ENCODE measurements at regions not wholly inside any gene's neighbourhood (a gene's known extent, or its start where the extent isn't known, plus 50 kb on each side); places are given as distances from the start of the nearest gene placed in this dataset.

DNA sequence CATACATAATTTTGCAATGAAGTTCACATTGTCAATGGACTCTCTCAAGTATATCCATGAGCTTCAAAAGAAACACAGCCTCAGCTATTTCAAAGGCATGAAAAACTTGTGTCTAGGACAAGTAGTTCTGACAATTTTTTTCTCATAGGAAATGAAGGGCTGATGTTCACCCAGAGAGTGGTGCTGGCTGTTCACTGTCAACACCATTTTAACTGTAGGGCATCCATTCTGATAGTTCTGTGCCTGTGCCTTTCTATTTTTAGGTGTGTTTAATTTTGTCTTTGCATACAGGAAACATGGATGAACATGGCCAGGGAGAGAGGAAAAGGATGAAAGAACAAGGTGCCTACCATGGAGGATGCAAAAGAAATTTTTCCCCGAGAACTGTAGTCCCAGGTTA, 135.3 kb upstream of the MAP9 start:
- no peak for DNase-seq (ENCODE audit: low read depth, low spot score)
- POLR2A ChIA-PET, result no interaction called here
- TF ChIP-seq, protein P1, sequence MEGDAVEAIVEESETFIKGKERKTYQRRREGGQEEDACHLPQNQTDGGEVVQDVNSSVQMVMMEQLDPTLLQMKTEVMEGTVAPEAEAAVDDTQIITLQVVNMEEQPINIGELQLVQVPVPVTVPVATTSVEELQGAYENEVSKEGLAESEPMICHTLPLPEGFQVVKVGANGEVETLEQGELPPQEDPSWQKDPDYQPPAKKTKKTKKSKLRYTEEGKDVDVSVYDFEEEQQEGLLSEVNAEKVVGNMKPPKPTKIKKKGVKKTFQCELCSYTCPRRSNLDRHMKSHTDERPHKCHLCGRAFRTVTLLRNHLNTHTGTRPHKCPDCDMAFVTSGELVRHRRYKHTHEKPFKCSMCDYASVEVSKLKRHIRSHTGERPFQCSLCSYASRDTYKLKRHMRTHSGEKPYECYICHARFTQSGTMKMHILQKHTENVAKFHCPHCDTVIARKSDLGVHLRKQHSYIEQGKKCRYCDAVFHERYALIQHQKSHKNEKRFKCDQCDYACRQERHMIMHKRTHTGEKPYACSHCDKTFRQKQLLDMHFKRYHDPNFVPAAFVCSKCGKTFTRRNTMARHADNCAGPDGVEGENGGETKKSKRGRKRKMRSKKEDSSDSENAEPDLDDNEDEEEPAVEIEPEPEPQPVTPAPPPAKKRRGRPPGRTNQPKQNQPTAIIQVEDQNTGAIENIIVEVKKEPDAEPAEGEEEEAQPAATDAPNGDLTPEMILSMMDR (IDR thresholded peaks at IDR 0.05; ENCODE audit: insufficient read depth, low read length, missing control alignments), result no peak
- no peak overlapping the region for H3K4me3 ChIP-seq (ENCODE audit: low read depth, low read length)
- CTCF ChIA-PET, result no interaction called here

DNA sequence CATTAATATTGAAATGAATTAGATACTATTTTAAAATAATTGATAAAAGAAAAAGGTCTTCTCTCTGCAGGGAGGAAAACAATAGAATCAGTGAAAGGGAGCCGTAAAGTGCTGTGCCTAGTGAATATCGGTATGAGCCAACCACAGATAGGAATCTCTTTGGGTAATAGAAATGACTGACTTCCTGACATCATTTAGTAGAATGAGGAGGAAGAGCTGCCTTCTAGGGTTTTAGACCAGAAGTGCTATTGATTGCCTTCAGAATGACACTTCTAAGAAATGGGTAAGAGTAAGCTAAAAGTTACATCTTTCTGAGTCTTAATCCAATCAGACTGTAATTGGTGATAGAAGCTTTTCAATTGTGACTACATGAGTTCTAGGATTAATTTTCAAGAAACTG, 134.0 kb upstream of the MAP9 start:
- no peak overlapping the region for H3K4me3 ChIP-seq (ENCODE audit: low read depth, low read length)
- TF ChIP-seq, protein P1 (IDR thresholded peaks at IDR 0.05; ENCODE audit: insufficient read depth, low read length, missing control alignments), result no peak
- DNase-seq (ENCODE audit: low read depth, low spot score), result no peak
- CTCF ChIA-PET, result no interaction called here
- POLR2A ChIA-PET, result no interaction called here

DNA sequence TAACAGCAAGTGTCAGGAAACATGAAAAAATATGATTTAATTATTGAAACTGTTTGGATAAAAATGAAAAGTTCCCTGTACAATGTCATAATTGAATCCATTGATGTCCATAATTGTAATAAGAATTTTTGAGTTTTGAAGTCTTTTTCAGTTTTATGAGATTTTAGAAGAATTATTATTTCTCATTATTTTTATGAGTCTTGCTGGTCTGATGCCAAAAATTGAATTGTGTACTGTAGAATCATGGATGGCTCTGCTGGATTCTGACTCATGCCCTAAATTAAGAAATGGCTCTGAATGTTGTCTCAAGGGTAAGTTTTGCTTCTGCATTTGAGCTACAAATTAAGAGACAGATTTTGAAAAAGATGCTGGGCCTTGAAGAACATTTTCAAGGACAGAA, 132.8 kb upstream of the MAP9 start:
- no peak for DNase-seq (ENCODE audit: low read depth, low spot score)
- CTCF ChIA-PET, result no interaction called here
- H3K4me3 ChIP-seq (ENCODE audit: low read depth, low read length), result no peak overlapping the region
- TF ChIP-seq, protein P1 (IDR thresholded peaks at IDR 0.05; ENCODE audit: insufficient read depth, low read length, missing control alignments), result no peak
- POLR2A ChIA-PET, result no interaction called here

DNA sequence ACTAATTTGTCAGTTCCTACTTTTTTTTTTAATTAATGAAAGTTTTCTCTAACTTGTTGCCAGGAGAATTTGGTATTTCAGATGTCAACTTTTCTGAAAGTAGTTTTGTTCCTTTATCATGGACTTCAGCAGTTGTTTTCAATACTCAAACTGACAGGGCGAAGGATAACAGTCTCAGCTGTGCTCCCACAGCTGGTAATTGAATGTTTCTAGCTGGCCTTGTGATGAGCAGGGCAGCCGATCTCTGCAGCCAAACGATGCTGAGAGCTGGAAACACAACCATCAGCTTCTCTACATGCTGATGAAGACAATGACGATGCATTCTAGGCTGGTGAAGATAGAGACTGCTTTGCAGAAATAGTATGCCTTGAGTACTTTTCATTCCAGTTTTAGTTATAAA, 130.0 kb upstream of the MAP9 start:
- no peak overlapping the region for H3K4me3 ChIP-seq (ENCODE audit: low read depth, low read length)
- ChIA-PET POLR2A (no interaction called here), CTCF (no interaction called here)
- TF ChIP-seq, protein P1 (IDR thresholded peaks at IDR 0.05; ENCODE audit: insufficient read depth, low read length, missing control alignments), result no peak
- DNase-seq (ENCODE audit: low read depth, low spot score), result no peak

DNA sequence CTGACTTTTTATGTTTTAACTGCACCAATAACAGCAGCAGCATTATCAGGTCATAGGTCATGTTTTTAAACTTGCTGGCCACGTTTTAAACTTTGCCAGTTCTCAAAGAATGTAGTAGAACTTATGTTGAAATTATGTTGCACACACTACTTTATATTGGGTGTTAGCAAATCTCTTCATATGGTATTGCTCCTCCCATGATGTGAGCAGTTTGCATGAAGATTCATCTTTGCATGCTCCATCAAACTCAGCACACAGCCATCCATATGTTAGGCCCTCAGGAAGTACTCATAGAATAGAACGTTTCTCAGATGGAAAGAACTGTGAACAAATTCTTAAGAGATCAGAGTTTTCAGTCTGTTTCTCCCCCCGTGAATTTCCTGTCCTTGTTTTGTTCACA, 128.6 kb upstream of the MAP9 start:
- ChIA-PET CTCF (no interaction called here), POLR2A (no interaction called here)
- TF ChIP-seq, protein P1 (IDR thresholded peaks at IDR 0.05; ENCODE audit: insufficient read depth, low read length, missing control alignments), result no peak
- DNase-seq (ENCODE audit: low read depth, low spot score), result no peak
- H3K4me3 ChIP-seq (ENCODE audit: low read depth, low read length), result no peak overlapping the region

DNA sequence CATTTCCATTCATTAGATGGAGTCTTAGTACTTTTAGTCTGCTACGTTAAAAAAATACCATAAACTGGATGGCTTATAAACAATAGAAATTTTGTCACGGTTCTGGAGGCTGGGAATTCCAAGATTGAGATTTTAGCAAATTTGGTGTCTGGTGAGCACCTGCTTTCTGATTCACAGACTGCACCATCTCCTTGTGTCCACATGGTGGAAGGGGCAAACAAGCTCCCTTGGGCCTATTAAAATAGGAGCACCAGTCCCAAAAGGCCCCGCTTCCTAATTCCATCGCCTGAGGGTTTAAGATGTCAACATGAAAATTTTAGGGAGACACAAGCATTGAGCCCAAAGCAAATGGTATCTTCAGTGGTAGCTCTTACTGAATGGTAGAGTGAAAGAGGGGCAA, 120.5 kb upstream of the MAP9 start:
- TF ChIP-seq, protein P1 (IDR thresholded peaks at IDR 0.05; ENCODE audit: insufficient read depth, low read length, missing control alignments), result no peak
- ChIA-PET CTCF (no interaction called here), POLR2A (no interaction called here)
- DNase-seq (ENCODE audit: low read depth, low spot score), result no peak
- no peak overlapping the region for H3K4me3 ChIP-seq (ENCODE audit: low read depth, low read length)

DNA sequence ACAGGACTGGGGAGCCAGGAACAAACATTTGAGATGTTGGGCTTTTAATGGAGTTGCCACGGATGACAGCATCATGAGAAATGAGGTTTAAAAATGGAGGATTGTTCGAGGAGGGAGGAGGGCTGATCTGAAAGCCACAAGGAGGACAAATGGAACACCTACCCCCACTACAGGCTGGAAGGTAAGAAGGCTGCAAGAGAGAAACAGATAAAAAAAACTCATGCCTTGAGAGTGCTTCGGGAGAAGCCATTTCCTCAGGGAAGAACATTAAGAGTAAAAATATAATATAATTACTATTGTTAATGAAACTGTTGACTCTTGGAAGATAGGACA, 119.5 kb upstream of the MAP9 start:
- CTCF ChIA-PET, result no interaction called here
- no peak overlapping the region for H3K4me3 ChIP-seq (ENCODE audit: low read depth, low read length)
- POLR2A ChIA-PET, result no interaction called here
- no peak for DNase-seq (ENCODE audit: low read depth, low spot score)
- TF ChIP-seq, protein P1 (IDR thresholded peaks at IDR 0.05; ENCODE audit: insufficient read depth, low read length, missing control alignments), result no peak
